ENCODE measurements at regions not wholly inside any gene's neighbourhood (a gene's known extent, or its start where the extent isn't known, plus 50 kb on each side); places are given as distances from the start of the nearest gene placed in this dataset.

- no peak overlapping the region for H3K23ac ChIP-seq (ENCODE audit: low read depth, low read length)
- BruUV-seq (replicated peaks): no TSS peak
- in situ Hi-C loops (cut with MboI; ENCODE audit: low sequenced_read_pairs) (no loop called here), dilution Hi-C loops (cut with HindIII; ENCODE audit: low sequenced_read_pairs, unreplicated experiment) (no loop called here), intact Hi-C loops (cut with micrococcal nuclease) (loop anchor here (10.0 kb wide), 1 partner anchor 52 kb away; no protein-coding TSS in a partner anchor)
- DNase-seq: no peak
- no peaks in the 10 kb centered on the region; the same call in 1 of the 2 replicates for H3K27me3 ChIP-seq (ENCODE audit: control insufficient read depth, insufficient read depth, low read length)
- H3K56ac ChIP-seq (ENCODE audit: extremely low read depth, insufficient read depth, low read length): no peak overlapping the region
- peaks cover 1% of the 10 kb centered on the region; the same call in 1 of the 2 replicates for H3K4me1 ChIP-seq (ENCODE audit: control insufficient read depth, insufficient read depth, low read length)
- no peak overlapping the region for H4K8ac ChIP-seq (ENCODE audit: low read depth in 2 of 2, low read length in 2 of 2)
- TF ChIP-seq SMC3 (IDR thresholded peaks at IDR 0.05; ENCODE audit: low read depth, low read length) (no peak), USF2 (IDR thresholded peaks at IDR 0.05; ENCODE audit: low read depth, low read length) (no peak), RFX5 (IDR thresholded peaks at IDR 0.05; ENCODE audit: low read depth, low read length) (no peak), RCOR1 (IDR thresholded peaks at IDR 0.05; ENCODE audit: insufficient replicate concordance, low read length) (no peak), MAFK (IDR thresholded peaks at IDR 0.05; ENCODE audit: low read depth, low read length) (no peak), ELK1 (IDR thresholded peaks at IDR 0.05; ENCODE audit: borderline replicate concordance, low read depth, low read length) (no peak), MXI1 (IDR thresholded peaks at IDR 0.05; ENCODE audit: borderline replicate concordance, low read depth, low read length) (no peak), CHD1 (IDR thresholded peaks at IDR 0.05; ENCODE audit: low read depth, low read length) (no peak), NFE2L2 (IDR thresholded peaks at IDR 0.05; ENCODE audit: low read depth, low read length) (no peak)
- no peak overlapping the region for H3K4me3 ChIP-seq (ENCODE audit: insufficient read depth, low read depth, low read length)
- POLR2A ChIA-PET (ENCODE audit: unreplicated experiment): no interaction called here
- no peaks in the 10 kb centered on the region for H3K36me3 ChIP-seq (ENCODE audit: control insufficient read depth, insufficient read depth, low read length)
- no peak overlapping the region for H4K91ac ChIP-seq (ENCODE audit: insufficient read depth, low read depth, low read length)
- no peak overlapping the region for H3K27ac ChIP-seq (ENCODE audit: insufficient read depth, low read length)
- H3K9ac ChIP-seq (ENCODE audit: low read depth, low read length): no peak overlapping the region
- H3K4ac ChIP-seq (ENCODE audit: low read depth, low read length): no peak overlapping the region
- no peak overlapping the region for H2AK5ac ChIP-seq (ENCODE audit: low read depth, low read length)
- ATAC-seq (ENCODE audit: low read depth): no peak
- no peaks in the 10 kb centered on the region for H3K79me1 ChIP-seq (ENCODE audit: low read depth in 1 of 2, low read length in 2 of 2)
- no peak overlapping the region for H3K14ac ChIP-seq (replicated peaks; ENCODE audit: low read depth, low read length)
- WGBS, 2 experiments (ENCODE audit: extremely low coverage in 2 of 2, insufficient read length in 1 of 2): no CpG with 5 or more reads among the region's 4 CpGs
- H2AFZ ChIP-seq (replicated peaks; ENCODE audit: low read length, poor library complexity): no peak overlapping the region
- no peak overlapping the region for H2BK120ac ChIP-seq (ENCODE audit: low read depth, low read length)
- no peak overlapping the region for H2BK5ac ChIP-seq (ENCODE audit: low read depth, low read length, poor library complexity, severe bottlenecking)
- no peaks in the 10 kb centered on the region; the same call in 1 of the 2 replicates for H3K9me1 ChIP-seq (ENCODE audit: insufficient read depth, low read length)
- H2AK9ac ChIP-seq (replicated peaks; ENCODE audit: low read depth, low read length, poor library complexity): no peak overlapping the region
- CTCF ChIA-PET: interaction anchor here (0.7 kb wide), 1 partner anchor 177 kb away, joined by 3 read pairs; no protein-coding TSS in a partner anchor
- H2BK15ac ChIP-seq (ENCODE audit: low read depth, low read length): no peak overlapping the region
- H3K9me3 ChIP-seq (ENCODE audit: control insufficient read depth, insufficient read depth, low read length): no peaks in the 10 kb centered on the region
- H2BK20ac ChIP-seq (ENCODE audit: low read depth, low read length): no peak overlapping the region
- H4K20me1 ChIP-seq (ENCODE audit: insufficient read depth, low read length): no peaks in the 10 kb centered on the region
- H3K4me2 ChIP-seq (ENCODE audit: low read depth, low read length): no peak overlapping the region
- H4K5ac ChIP-seq (ENCODE audit: low read depth, low read length): no peak overlapping the region
- no peak overlapping the region for H3K18ac ChIP-seq (ENCODE audit: low read depth, low read length)
Measured at GRCh38 chr1:185397183-185397582, 80.1 kb upstream of the IVNS1ABP start.

All from IMR-90 (cell line).